SU-DHL-6 (cell line): ENCODE measurements at regions not wholly inside any gene's neighbourhood (a gene's known extent, or its start where the extent isn't known, plus 50 kb on each side); places are given as distances from the start of the nearest gene placed in this dataset.

Experiments
- H2AFZ ChIP-seq: fragments of 200-600 bp; sonication (generic); 2 replicates; pipeline ENCODE4 v1.6.1; 2014; ENCODE audit warnings: low read depth, mild to moderate bottlenecking, moderate library complexity, mixed read lengths, antibody characterized with exemption, low read length; ENCODE audit not compliant: severe bottlenecking
- H3F3A ChIP-seq: fragments of 200-600 bp; shearing (Covaris generic); 2 replicates; pipeline ENCODE4 v1.6.0; 2016; ENCODE audit warnings: antibody characterized with exemption, mild to moderate bottlenecking; ENCODE audit not compliant: insufficient read depth
- H3K27ac ChIP-seq: fragments of 200-600 bp; sonication (generic); 2 replicates; pipeline ENCODE4 v1.5.1; 2016; ENCODE audit warnings: low read depth, mild to moderate bottlenecking, low read length, moderate library complexity, mixed read lengths
- H3K27me3 ChIP-seq: fragments of 200-600 bp; sonication (generic), shearing (Covaris generic); 2 replicates; pipeline ENCODE4 v1.6.0; 2014; ENCODE audit warnings: mild to moderate bottlenecking, low read length
- H3K36me3 ChIP-seq: fragments of 200-600 bp; sonication (generic); 2 replicates; pipeline ENCODE4 v1.6.1; 2014; ENCODE audit warnings: mild to moderate bottlenecking, low read length, mixed read lengths
- H3K4me2 ChIP-seq: fragments of 300-600, 200-600 bp; shearing (Covaris generic), sonication (generic); 2 replicates; pipeline ENCODE4 v1.6.0; 2014; ENCODE audit warnings: low read length, low read depth, mild to moderate bottlenecking; ENCODE audit not compliant: poor library complexity, severe bottlenecking
- H3K4me3 ChIP-seq: fragments of 200-600 bp; sonication (generic); 2 replicates; pipeline ENCODE4 v1.5.1; 2014; ENCODE audit warnings: antibody characterized with exemption, low read length, mild to moderate bottlenecking, mixed read lengths; ENCODE audit not compliant: insufficient read depth, poor library complexity, severe bottlenecking
- H3K79me2 ChIP-seq: fragments of 200-600 bp; sonication (generic); 2 replicates; pipeline ENCODE4 v1.6.1; 2014; ENCODE audit warnings: mild to moderate bottlenecking, low read length, moderate library complexity; ENCODE audit not compliant: insufficient read depth
- H3K9ac ChIP-seq: fragments of 200-600 bp; sonication (generic); 2 replicates; pipeline ENCODE4 v1.7.0; 2014; ENCODE audit warnings: mild to moderate bottlenecking, low read length
- H3K9me2 ChIP-seq: fragments of 200-600 bp; sonication (generic); replicated peaks from 2 replicates; pipeline ENCODE4 v1.6.1; 2014; ENCODE audit warnings: low read length; ENCODE audit not compliant: insufficient read depth
- H3K9me3 ChIP-seq: fragments of 200-600 bp; sonication (generic); 2 replicates; pipeline ENCODE4 v1.6.1; 2014; ENCODE audit warnings: low read length, mixed read lengths; ENCODE audit not compliant: insufficient read depth
- H4K20me1 ChIP-seq: fragments of 200-600 bp; sonication (generic); 2 replicates; pipeline ENCODE4 v1.6.1; 2014; ENCODE audit warnings: low read depth, mild to moderate bottlenecking, antibody characterized with exemption, low read length, moderate library complexity, mixed read lengths
- CTCF ChIP-seq: fragments of 200-600 bp; sonication (generic); IDR thresholded peaks from one replicate; pipeline ENCODE4 v1.5.1; 2017; ENCODE audit warnings: antibody characterized with exemption, mild to moderate bottlenecking, low read length, moderate library complexity; ENCODE audit not compliant: insufficient read depth, poor library complexity, severe bottlenecking
- EZH2phosphoT487 ChIP-seq: fragments of 200-600 bp; sonication (generic), shearing (Covaris generic); conservative IDR thresholded peaks from 2 replicates; pipeline ENCODE4 v1.6.1; 2018; ENCODE audit warnings: mild to moderate bottlenecking, antibody characterized with exemption, low read length, moderate library complexity, mixed read lengths

GRCh38 chr2:19282305-19282704 lies 76.1 kb downstream of the OSR1 start:
- H3K9ac ChIP-seq, result no peak overlapping the region
- TF ChIP-seq CTCF (no peak), EZH2phosphoT487 (no peak)
- no peaks in the 10 kb centered on the region for H3K9me3 ChIP-seq
- H3K36me3 ChIP-seq, result no peaks in the 10 kb centered on the region
- H3K27me3 ChIP-seq, result no peaks in the 10 kb centered on the region
- no peaks in the 10 kb centered on the region for H3K79me2 ChIP-seq
- H3K4me2 ChIP-seq, result no peak overlapping the region
- no peak overlapping the region for H2AFZ ChIP-seq
- no peaks in the 10 kb centered on the region for H3F3A ChIP-seq
- H3K4me3 ChIP-seq, result no peak overlapping the region
- H3K9me2 ChIP-seq, result no peaks in the 10 kb centered on the region
- H4K20me1 ChIP-seq, result no peaks in the 10 kb centered on the region
- no peak overlapping the region for H3K27ac ChIP-seq

GRCh38 chr2:19274439-19274838 lies 84.0 kb downstream of the OSR1 start:
- no peak overlapping the region for H2AFZ ChIP-seq
- H3K79me2 ChIP-seq, result no peaks in the 10 kb centered on the region
- no peaks in the 10 kb centered on the region for H3K9me2 ChIP-seq
- no peaks in the 10 kb centered on the region for H3K36me3 ChIP-seq
- no peaks in the 10 kb centered on the region for H3F3A ChIP-seq
- H4K20me1 ChIP-seq, result no peaks in the 10 kb centered on the region
- H3K4me2 ChIP-seq, result no peak overlapping the region
- no peak overlapping the region for H3K9ac ChIP-seq
- no peaks in the 10 kb centered on the region for H3K27me3 ChIP-seq
- H3K27ac ChIP-seq, result no peak overlapping the region
- H3K9me3 ChIP-seq, result no peaks in the 10 kb centered on the region
- no peak overlapping the region for H3K4me3 ChIP-seq
- TF ChIP-seq EZH2phosphoT487 (no peak), CTCF (no peak)

DNA sequence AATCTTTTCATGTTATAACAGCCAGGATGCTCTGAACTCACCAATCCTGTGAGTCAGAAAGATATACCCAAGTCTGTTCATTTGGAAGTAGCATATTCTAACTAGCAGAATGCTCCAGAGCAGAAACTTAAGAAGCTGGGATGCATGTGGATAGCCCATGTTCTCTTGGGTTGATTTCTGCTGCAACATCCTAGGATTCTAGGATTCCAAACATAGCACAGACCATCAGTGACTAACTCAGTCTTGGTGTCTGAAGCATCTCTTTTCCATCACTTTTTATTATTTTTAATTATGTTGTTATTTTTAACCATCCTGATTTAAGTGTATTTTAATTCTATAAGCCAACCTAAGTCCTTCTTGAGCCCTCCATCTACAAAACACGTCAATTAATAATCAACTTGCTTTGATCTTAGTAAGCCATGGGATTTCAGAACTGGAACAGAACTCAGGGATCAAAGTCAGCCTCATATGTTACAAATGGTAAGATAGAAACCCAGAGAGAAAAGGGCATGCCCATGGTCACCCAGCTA lies 85.4 kb downstream of the OSR1 start:
- Histone ChIP-seq H3K9me2 (no peaks in the 10 kb centered on the region), H3K27me3 (no peaks in the 10 kb centered on the region), H3K9ac (no peak overlapping the region), H3K9me3 (no peaks in the 10 kb centered on the region), H2AFZ (no peak overlapping the region), H3K4me3 (no peak overlapping the region), H3K27ac (no peak overlapping the region), H3K4me2 (no peak overlapping the region), H3K79me2 (no peaks in the 10 kb centered on the region), H3K36me3 (no peaks in the 10 kb centered on the region), H4K20me1 (no peaks in the 10 kb centered on the region), H3F3A (no peaks in the 10 kb centered on the region)
- TF ChIP-seq CTCF (no peak), EZH2phosphoT487 (no peak)
